ENCODE measurements at regions not wholly inside any gene's neighbourhood (a gene's known extent, or its start where the extent isn't known, plus 50 kb on each side); places are given as distances from the start of the nearest gene placed in this dataset.
A peak's percentile ranks its signal among the peaks of the same experiment; 100 is the strongest.

GRCh38 chr17:72446525-72447250, 325.9 kb downstream of the SOX9 start:
- WGBS (ENCODE audit: low lambda C conversion rate, missing lambda C conversion rate), result 60% methylated on average over 17 of the region's 17 CpGs
- Histone ChIP-seq H3K4me1 (ENCODE audit: insufficient read depth) (peaks cover 40% of the 10 kb centered on the region), H3K27ac (peak overlapping the region; percentile 99)

GRCh38 chr17:72447251-72447640, 326.4 kb downstream of the SOX9 start:
- no peaks in the 10 kb centered on the region for H3K27me3 ChIP-seq
- no peak overlapping the region for H3K4me3 ChIP-seq
- H3K27ac ChIP-seq, result peak overlapping the region; percentile 99
- TF ChIP-seq EZH2phosphoT487 (IDR thresholded peaks at IDR 0.05; ENCODE audit: low read depth, severe bottlenecking, unreplicated experiment), result no peak
- no peak for TF ChIP-seq CTCF (IDR thresholded peaks at IDR 0.05; ENCODE audit: poor library complexity)
- no peak for TF ChIP-seq EZH2 (IDR thresholded peaks at IDR 0.05; ENCODE audit: borderline replicate concordance)
- peaks cover 69% of the 10 kb centered on the region for H3K79me2 ChIP-seq
- H3K4me2 ChIP-seq, result peak overlapping the region; percentile 64
- peaks cover 40% of the 10 kb centered on the region for H3K4me1 ChIP-seq (ENCODE audit: insufficient read depth)
- H4K20me1 ChIP-seq (ENCODE audit: insufficient read depth, poor library complexity, severe bottlenecking), result no peaks in the 10 kb centered on the region
- H3K36me3 ChIP-seq (replicated peaks; ENCODE audit: insufficient read depth, low read depth), result no peaks in the 10 kb centered on the region
- no peaks in the 10 kb centered on the region for H3K9me2 ChIP-seq (replicated peaks; ENCODE audit: insufficient read depth)
- H2AFZ ChIP-seq, result no peak overlapping the region
- 63% methylated on average over 3 of the region's 3 CpGs for WGBS (ENCODE audit: low lambda C conversion rate, missing lambda C conversion rate)
- H3K9me3 ChIP-seq (ENCODE audit: low read depth), result no peaks in the 10 kb centered on the region
- DNase-seq (ENCODE audit: low spot score), result no peak

More at GRCh38 chr17:72446525-72447250, 325.9 kb downstream of the SOX9 start:
- H3K9me2 ChIP-seq (replicated peaks; ENCODE audit: insufficient read depth), result no peaks in the 10 kb centered on the region
- no peaks in the 10 kb centered on the region for H3K36me3 ChIP-seq (replicated peaks; ENCODE audit: insufficient read depth, low read depth)
- no peaks in the 10 kb centered on the region for H3K27me3 ChIP-seq
- H3K4me2 ChIP-seq, result peak overlapping the region; percentile 64
- peaks cover 73% of the 10 kb centered on the region for H3K79me2 ChIP-seq
- H2AFZ ChIP-seq, result no peak overlapping the region
- no peaks in the 10 kb centered on the region for H4K20me1 ChIP-seq (ENCODE audit: insufficient read depth, poor library complexity, severe bottlenecking)
- no peak for TF ChIP-seq CTCF (IDR thresholded peaks at IDR 0.05; ENCODE audit: poor library complexity)
- no peak for TF ChIP-seq EZH2phosphoT487 (IDR thresholded peaks at IDR 0.05; ENCODE audit: low read depth, severe bottlenecking, unreplicated experiment)
- no peak overlapping the region for H3K4me3 ChIP-seq
- H3K9me3 ChIP-seq (ENCODE audit: low read depth), result no peaks in the 10 kb centered on the region
- DNase-seq (ENCODE audit: low spot score), result peak; percentile 59

DNA sequence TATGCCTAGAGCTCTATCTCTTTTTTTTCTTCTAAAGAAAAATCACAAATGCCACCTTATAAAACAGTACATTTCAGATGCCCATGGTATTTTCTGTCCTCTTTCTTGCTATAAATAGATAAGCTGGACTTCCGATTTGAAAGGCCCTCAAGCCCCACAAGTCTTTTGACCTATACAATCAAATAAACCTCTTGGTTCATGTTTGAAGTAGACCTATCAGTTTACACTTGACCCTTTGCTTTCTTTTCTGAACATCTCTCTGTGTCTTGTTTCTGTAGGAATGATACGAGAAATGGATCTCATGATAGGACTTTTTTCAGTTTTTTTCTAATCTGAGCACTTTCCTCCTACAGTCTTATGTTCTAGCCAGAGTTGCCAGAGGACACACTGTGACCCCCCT, 327.2 kb downstream of the SOX9 start:
- Histone ChIP-seq H3K79me2 (peaks cover 69% of the 10 kb centered on the region), H2AFZ (no peak overlapping the region), H3K9me3 (ENCODE audit: low read depth) (no peaks in the 10 kb centered on the region), H3K36me3 (replicated peaks; ENCODE audit: insufficient read depth, low read depth) (no peaks in the 10 kb centered on the region), H3K27ac (peak overlapping the region; percentile 99), H3K4me1 (ENCODE audit: insufficient read depth) (peaks cover 40% of the 10 kb centered on the region), H3K4me2 (no peak overlapping the region), H3K9me2 (replicated peaks; ENCODE audit: insufficient read depth) (no peaks in the 10 kb centered on the region), H4K20me1 (ENCODE audit: insufficient read depth, poor library complexity, severe bottlenecking) (no peaks in the 10 kb centered on the region), H3K4me3 (no peak overlapping the region), H3K27me3 (no peaks in the 10 kb centered on the region)
- no peak for TF ChIP-seq CTCF (IDR thresholded peaks at IDR 0.05; ENCODE audit: poor library complexity)
- no peak for TF ChIP-seq EZH2 (IDR thresholded peaks at IDR 0.05; ENCODE audit: borderline replicate concordance)
- no peak for TF ChIP-seq EZH2phosphoT487 (IDR thresholded peaks at IDR 0.05; ENCODE audit: low read depth, severe bottlenecking, unreplicated experiment)
- WGBS (ENCODE audit: low lambda C conversion rate, missing lambda C conversion rate), result 63% methylated on average over 2 of the region's 2 CpGs
- no peak for DNase-seq (ENCODE audit: low spot score)
